ENCODE measurements at regions not wholly inside any gene's neighbourhood (a gene's known extent, or its start where the extent isn't known, plus 50 kb on each side); places are given as distances from the start of the nearest gene placed in this dataset.
"Not testable (repeated sequence)": the region's sequence is repeated elsewhere in the genome, so short reads cannot be mapped to it uniquely, and the experiment has no call there.

DNA sequence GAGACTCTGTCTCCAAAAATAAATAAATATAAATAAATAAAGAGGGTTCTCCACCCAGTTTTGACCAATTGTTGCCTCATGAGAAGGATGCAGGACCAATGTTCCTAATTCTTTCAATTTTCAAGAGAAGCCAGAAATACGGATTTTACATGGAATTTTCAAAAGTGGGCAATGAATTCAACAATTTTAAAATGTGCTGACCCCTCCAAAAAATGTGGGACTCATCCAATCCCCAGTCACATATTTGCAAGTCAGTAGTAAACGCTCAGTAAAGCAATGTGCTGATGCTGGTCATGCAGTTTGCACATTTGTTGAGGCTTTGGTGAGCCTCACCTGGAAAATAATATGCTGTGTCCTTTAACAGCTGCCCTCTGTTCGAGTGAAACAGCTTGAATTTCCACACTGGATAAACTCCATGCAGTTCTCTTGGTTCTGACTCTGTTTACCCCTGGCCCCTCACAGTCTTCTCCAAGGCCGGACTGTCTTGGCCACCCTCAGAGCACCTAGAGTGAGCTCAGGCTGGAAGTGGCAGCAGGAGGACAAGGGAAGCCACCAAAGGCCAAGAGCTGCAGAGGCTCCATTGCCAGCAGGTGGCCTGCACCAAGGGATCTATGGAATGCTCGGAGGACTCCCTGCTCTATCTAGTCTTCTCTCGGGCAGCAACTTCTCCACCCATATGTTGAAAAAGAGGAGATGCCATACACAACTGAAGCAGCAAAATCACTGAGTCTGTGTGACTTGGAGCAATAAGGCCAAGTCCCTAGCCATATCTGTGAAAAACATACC, 246.8 kb downstream of the UACA start:
- TF ChIP-seq, protein P1, sequence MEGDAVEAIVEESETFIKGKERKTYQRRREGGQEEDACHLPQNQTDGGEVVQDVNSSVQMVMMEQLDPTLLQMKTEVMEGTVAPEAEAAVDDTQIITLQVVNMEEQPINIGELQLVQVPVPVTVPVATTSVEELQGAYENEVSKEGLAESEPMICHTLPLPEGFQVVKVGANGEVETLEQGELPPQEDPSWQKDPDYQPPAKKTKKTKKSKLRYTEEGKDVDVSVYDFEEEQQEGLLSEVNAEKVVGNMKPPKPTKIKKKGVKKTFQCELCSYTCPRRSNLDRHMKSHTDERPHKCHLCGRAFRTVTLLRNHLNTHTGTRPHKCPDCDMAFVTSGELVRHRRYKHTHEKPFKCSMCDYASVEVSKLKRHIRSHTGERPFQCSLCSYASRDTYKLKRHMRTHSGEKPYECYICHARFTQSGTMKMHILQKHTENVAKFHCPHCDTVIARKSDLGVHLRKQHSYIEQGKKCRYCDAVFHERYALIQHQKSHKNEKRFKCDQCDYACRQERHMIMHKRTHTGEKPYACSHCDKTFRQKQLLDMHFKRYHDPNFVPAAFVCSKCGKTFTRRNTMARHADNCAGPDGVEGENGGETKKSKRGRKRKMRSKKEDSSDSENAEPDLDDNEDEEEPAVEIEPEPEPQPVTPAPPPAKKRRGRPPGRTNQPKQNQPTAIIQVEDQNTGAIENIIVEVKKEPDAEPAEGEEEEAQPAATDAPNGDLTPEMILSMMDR (IDR thresholded peaks at IDR 0.05; ENCODE audit: insufficient read depth, low read depth, low read length, missing control alignments): peak; percentile 8
- DNase-seq (ENCODE audit: low read depth): no peak
- H3K4me3 ChIP-seq (ENCODE audit: low read length): no peak overlapping the region

DNA sequence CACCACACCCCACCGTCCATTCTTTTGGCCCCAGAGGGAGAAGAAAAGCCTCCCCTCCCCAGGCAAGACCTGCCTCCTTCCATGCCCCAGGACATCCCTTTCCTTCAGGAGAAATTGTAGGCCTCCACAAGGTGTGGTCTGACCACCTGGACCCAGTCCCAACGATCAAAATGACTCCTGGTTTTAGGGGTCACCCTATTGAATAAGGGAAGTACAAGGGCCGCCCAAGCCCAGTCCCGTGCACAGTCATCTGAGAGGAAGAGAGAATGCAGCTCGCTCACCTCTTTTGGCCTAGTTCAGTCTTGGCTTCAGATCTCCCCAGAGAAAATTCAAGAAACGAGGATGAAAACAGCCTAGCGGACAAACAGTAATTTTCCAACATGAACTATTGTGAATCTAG, 249.1 kb downstream of the UACA start:
- H3K4me3 ChIP-seq (ENCODE audit: low read length): no peak overlapping the region
- no peak for DNase-seq (ENCODE audit: low read depth)
- TF ChIP-seq, protein P1 (IDR thresholded peaks at IDR 0.05; ENCODE audit: insufficient read depth, low read depth, low read length, missing control alignments): no peak

DNA sequence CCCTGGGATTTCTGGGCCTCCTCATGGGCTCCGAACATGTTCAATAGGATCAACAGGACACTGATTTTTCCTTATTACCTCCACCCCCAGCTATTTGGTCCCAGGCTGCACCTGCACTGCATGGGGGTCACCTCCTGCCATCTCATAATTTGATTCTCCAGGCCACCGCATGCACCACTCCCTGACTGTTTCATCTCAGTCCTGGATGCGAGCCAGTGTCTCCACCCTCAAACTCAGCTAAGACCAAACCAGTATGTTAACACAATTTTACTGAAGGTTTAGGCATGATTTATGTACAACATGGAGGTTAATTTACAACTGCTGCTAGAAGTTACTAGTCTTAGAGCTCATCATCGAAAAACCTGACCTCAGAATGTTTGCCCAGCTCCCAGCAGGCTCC, 249.5 kb downstream of the UACA start:
- TF ChIP-seq, protein P1 (IDR thresholded peaks at IDR 0.05; ENCODE audit: insufficient read depth, low read depth, low read length, missing control alignments): no peak
- DNase-seq (ENCODE audit: low read depth): no peak
- no peak overlapping the region for H3K4me3 ChIP-seq (ENCODE audit: low read length)

DNA sequence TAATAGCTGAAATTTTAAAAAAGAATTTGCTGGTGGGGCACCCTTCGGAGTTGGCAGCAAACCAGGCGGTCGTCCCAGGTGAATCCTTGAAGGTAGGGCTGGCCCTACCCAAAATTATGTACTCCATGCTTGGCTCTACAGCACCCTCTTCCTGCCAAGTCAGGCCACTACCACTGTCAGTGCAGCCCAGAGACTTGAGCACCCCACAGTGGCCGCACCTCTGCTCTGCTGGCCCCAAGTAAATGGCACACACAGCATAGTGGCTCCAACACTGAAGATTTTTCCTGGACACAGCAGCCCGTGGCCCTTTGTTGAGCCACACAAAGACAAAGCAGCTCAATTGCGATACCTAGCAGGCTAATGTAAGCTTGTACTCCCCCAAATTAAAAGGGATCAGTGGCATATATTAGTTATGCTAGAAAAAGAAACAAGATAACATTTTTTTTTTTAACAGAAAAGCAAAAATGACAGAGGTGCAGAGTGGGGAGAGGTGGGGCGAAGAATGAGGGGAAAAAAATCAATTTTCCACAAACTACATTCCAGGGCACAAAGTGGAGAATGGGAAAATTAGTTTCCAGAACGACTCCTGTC, 250.5 kb downstream of the UACA start:
- H3K4me3 ChIP-seq (ENCODE audit: low read length): no peak overlapping the region
- TF ChIP-seq, protein P1 (IDR thresholded peaks at IDR 0.05; ENCODE audit: insufficient read depth, low read depth, low read length, missing control alignments): peak; percentile 59
- DNase-seq (ENCODE audit: low read depth): peak; percentile 73

DNA sequence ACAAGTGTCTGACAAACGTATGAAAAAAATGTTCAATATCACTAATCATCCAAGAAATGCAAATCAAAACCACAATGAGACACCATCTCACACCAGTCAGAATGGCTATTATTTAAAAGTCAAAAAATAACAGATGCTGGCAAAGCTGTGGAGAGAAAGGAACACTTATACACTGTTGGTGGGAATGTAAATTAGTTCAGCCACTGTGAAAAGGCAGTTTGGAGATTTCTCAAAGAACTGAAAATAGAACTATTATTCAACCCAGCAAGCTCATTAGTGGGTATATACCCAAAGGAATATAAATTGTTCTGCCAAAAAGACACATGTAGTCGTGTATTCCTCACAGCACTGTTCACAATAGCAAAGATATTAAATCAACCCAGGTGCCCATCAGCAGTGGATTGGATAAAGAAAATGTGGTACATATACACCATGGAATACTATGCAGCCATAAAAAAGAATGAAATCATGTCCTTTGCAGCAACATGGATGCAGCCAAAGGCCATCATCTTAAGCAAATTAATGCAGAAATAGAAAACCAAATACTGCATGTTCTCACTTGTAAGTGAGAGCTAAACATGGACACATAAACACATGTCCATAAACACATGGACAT, 251.3 kb downstream of the UACA start:
- H3K4me3 ChIP-seq (ENCODE audit: low read length); DNase-seq (ENCODE audit: low read depth): not testable (repeated sequence)

DNA sequence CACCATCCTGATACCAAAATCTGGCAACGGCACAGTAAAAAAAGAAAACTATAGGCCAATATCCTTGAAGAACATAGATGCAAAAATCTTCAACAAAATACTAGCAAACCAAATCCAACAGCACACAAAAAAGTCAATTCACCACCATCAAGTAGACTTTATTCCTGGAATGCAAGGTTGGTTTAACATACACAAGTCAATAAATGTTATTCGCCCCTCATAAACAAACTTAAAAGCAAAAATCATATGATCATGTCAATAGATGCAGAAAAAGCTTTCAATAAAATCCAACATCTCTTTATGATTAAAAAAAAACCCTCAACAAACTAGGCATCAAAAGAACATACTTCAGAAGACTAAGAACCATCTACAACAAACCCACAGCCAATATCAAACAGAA, 252.9 kb downstream of the UACA start:
- TF ChIP-seq, protein P1 (IDR thresholded peaks at IDR 0.05; ENCODE audit: insufficient read depth, low read depth, low read length, missing control alignments): no peak
- no peak for DNase-seq (ENCODE audit: low read depth)
- no peak overlapping the region for H3K4me3 ChIP-seq (ENCODE audit: low read length)

DNA sequence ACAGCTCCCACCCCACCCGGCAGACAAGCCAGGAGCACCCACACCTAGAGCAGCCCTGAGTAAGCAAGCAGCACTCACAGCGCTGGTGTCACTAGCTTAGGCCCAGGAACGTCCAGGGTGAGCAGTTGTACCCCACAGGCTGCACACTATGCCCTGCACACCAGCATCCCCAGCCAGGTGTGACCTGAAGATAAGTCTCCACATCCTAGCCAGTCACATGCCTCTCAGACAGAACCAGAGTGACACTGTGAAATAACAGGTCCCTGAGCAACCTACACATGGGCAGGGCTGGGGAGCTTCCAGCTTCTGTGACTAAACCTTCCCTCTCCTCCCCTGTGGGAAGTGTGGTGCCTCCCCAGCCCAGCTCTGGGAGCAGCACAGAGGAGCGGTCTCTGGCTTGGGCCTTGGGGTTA, 253.6 kb downstream of the UACA start:
- H3K4me3 ChIP-seq (ENCODE audit: low read length): no peak overlapping the region
- DNase-seq (ENCODE audit: low read depth): no peak
- TF ChIP-seq, protein P1 (IDR thresholded peaks at IDR 0.05; ENCODE audit: insufficient read depth, low read depth, low read length, missing control alignments): no peak

Measured in epithelial cell of esophagus (primary cell).